Endothelial cell of umbilical vein (primary cell): ENCODE measurements at regions not wholly inside any gene's neighbourhood (a gene's known extent, or its start where the extent isn't known, plus 50 kb on each side); places are given as distances from the start of the nearest gene placed in this dataset.

Experiments
- FOS ChIP-seq: IDR thresholded peaks from 2 replicates; pipeline ENCODE4 v1.6.1; 2011; ENCODE audit warnings: mild to moderate bottlenecking, low read length, moderate library complexity, borderline replicate concordance; ENCODE audit not compliant: insufficient read depth
- MYC ChIP-seq: IDR thresholded peaks from one replicate; pipeline ENCODE4 v1.6.1; 2011; ENCODE audit warnings: mild to moderate bottlenecking, low read depth, low read length
- POLR2A ChIP-seq: IDR thresholded peaks from 2 replicates; pipeline ENCODE4 v1.6.1; 2012; ENCODE audit warnings: low read depth, mild to moderate bottlenecking, control low read depth, low read length
- TF ChIP-seq, protein P1 (sequence below), 2 donors: IDR thresholded peaks; 1 replicate in 1 of 2; 2 replicates in 1 of 2; pipeline ENCODE4 v1.5.1; 2011; ENCODE audit warnings: low read length in 2 of 2, mild to moderate bottlenecking in 2 of 2, moderate library complexity in 2 of 2, control low read depth in 1 of 2, inconsistent platforms in 1 of 2, low read depth in 1 of 2; ENCODE audit not compliant: insufficient read depth in 1 of 2; ENCODE audit errors: extremely low read depth in 1 of 2

DNA sequence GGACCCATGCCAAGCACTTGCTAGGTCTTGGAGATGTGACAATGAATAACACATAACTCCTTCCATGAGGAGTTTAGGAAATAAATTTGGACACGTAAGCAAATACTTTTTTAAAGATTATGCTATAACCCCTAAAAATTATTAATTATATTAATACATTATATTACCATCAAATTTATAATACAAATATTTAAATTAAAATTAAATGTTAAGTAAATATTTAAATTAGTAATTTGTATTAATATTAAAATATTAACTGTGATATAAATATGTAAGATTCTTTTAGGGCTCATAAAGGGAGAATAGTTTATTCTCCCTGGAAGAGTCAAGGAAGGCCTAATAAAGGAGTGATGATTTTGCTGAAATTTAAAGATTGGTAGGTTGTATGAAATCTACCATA, 121.1 kb downstream of the RAP2A start:
- TF ChIP-seq MYC = no peak
- TF ChIP-seq, protein P1, sequence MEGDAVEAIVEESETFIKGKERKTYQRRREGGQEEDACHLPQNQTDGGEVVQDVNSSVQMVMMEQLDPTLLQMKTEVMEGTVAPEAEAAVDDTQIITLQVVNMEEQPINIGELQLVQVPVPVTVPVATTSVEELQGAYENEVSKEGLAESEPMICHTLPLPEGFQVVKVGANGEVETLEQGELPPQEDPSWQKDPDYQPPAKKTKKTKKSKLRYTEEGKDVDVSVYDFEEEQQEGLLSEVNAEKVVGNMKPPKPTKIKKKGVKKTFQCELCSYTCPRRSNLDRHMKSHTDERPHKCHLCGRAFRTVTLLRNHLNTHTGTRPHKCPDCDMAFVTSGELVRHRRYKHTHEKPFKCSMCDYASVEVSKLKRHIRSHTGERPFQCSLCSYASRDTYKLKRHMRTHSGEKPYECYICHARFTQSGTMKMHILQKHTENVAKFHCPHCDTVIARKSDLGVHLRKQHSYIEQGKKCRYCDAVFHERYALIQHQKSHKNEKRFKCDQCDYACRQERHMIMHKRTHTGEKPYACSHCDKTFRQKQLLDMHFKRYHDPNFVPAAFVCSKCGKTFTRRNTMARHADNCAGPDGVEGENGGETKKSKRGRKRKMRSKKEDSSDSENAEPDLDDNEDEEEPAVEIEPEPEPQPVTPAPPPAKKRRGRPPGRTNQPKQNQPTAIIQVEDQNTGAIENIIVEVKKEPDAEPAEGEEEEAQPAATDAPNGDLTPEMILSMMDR (IDR thresholded peaks at IDR 0.05; ENCODE audit: extremely low read depth in 1 of 2, insufficient read depth in 1 of 2, low read depth in 1 of 2, low read length in 2 of 2) = no peak
- TF ChIP-seq POLR2A = no peak
- no peak for TF ChIP-seq FOS
